Activated naive CD8-positive, alpha-beta T cell treated with anti-CD3 and anti-CD28 coated beads for 36 hours (primary cell): ENCODE measurements at regions not wholly inside any gene's neighbourhood (a gene's known extent, or its start where the extent isn't known, plus 50 kb on each side); places are given as distances from the start of the nearest gene placed in this dataset.
"Not testable (repeated sequence)": the region's sequence is repeated elsewhere in the genome, so short reads cannot be mapped to it uniquely, and the experiment has no call there.

ENCODE experiments used
- DNase-seq: peaks from one replicate; pipeline ENCODE4 v3.0.0; 2021
- H3K27ac Mint-ChIP-seq: one replicate; pipeline ENCODE4 v1.8.0; 2022; ENCODE audit warnings: mild to moderate bottlenecking, moderate library complexity, mixed read lengths
- H3K27me3 Mint-ChIP-seq: one replicate; pipeline ENCODE4 v1.8.0; 2022; ENCODE audit warnings: mild to moderate bottlenecking, mixed read lengths
- H3K36me3 Mint-ChIP-seq: one replicate; pipeline ENCODE4 v1.8.0; 2021; ENCODE audit warnings: mild to moderate bottlenecking, mixed read lengths
- H3K4me1 Mint-ChIP-seq: one replicate; pipeline ENCODE4 v1.8.0; 2021; ENCODE audit warnings: mixed read lengths
- H3K4me3 Mint-ChIP-seq: one replicate; pipeline ENCODE4 v1.8.0; 2022; ENCODE audit warnings: mild to moderate bottlenecking, moderate library complexity, mixed read lengths
- H3K9me3 Mint-ChIP-seq: one replicate; pipeline ENCODE4 v1.8.0; 2022; ENCODE audit warnings: mixed read lengths

GRCh38 chr7:24102988-24103387 lies 181.0 kb upstream of the NPY start:
- Mint-ChIP-seq H3K27ac (no peak overlapping the region), H3K27me3 (peaks cover 3% of the 10 kb centered on the region), H3K36me3 (no peaks in the 10 kb centered on the region), H3K4me1 (no peaks in the 10 kb centered on the region), H3K4me3 (no peak overlapping the region), H3K9me3 (peaks cover 8% of the 10 kb centered on the region)
- no peak for DNase-seq

- H3K9me3 Mint-ChIP-seq: no peaks in the 10 kb centered on the region
- H3K27ac Mint-ChIP-seq: no peak overlapping the region
- no peak overlapping the region for H3K4me3 Mint-ChIP-seq
- H3K27me3 Mint-ChIP-seq: peaks cover 9% of the 10 kb centered on the region
- DNase-seq: no peak
- no peaks in the 10 kb centered on the region for H3K36me3 Mint-ChIP-seq
- H3K4me1 Mint-ChIP-seq: no peaks in the 10 kb centered on the region
Observed at GRCh38 chr7:24108906-24109376, 175.0 kb upstream of the NPY start.

DNA sequence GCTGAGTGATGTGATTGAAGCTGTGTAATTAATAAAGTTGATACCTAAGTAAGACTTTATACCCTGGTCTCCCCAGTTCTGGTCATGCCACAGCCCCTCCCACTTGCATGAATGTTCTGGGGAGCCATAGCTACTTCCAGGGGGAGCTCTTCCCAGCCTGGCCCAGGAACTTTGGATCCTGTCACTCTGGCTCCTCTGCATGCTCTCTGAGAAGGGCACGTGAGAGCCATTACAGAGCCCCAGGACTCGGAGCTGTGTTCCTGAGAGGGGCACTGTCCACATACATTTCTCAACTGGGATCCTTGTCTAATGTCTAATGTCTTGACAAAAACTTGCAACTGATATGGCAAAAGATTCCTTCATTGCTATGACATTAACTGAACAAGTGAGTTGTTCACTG lies 173.9 kb upstream of the NPY start:
- Mint-ChIP-seq H3K27me3 (peaks cover 9% of the 10 kb centered on the region), H3K9me3 (no peaks in the 10 kb centered on the region), H3K4me3 (no peak overlapping the region), H3K4me1 (no peaks in the 10 kb centered on the region), H3K27ac (no peak overlapping the region), H3K36me3 (no peaks in the 10 kb centered on the region)
- no peak for DNase-seq

- Mint-ChIP-seq H3K9me3 (no peaks in the 10 kb centered on the region), H3K27ac (no peak overlapping the region), H3K27me3 (peaks cover 16% of the 10 kb centered on the region), H3K4me3 (no peak overlapping the region), H3K4me1 (no peaks in the 10 kb centered on the region), H3K36me3 (no peaks in the 10 kb centered on the region)
- DNase-seq: no peak
Observed at GRCh38 chr7:24113506-24113905, 170.5 kb upstream of the NPY start.

- H3K4me1 Mint-ChIP-seq: no peaks in the 10 kb centered on the region
- no peak overlapping the region for H3K4me3 Mint-ChIP-seq
- H3K36me3 Mint-ChIP-seq: no peaks in the 10 kb centered on the region
- H3K9me3 Mint-ChIP-seq: no peaks in the 10 kb centered on the region
- H3K27ac Mint-ChIP-seq: no peak overlapping the region
- no peak for DNase-seq
- H3K27me3 Mint-ChIP-seq: peaks cover 10% of the 10 kb centered on the region
Observed at GRCh38 chr7:24115661-24116060, 168.3 kb upstream of the NPY start.

DNA sequence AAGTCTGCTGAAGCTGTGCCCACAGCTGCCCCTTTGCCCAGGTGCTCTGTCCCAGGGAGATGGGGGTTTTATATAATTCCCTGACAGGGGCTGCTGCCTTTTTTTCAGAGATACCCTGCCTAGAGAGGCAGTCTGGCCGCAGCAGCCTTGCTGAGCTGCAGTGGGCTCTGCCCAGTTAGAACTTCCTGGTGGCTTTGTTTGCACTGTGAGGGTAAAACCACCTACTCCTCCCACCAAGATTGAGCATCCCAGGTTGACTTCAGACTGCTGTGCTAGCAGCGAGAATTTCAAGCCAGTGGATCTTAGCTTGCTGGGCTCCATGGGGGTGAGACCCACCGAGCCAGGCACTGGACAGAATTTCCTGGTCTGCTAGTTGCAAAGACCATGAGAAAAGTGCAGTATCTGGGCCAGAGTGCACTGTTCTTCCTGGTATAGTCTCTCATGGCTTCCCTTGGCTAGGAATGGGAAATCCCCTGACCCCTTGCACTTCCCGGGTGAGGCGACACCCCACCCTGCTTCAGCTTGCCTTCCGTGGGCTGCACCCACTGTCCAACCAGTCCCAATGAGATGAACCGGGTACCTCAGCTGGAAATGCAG lies 166.0 kb upstream of the NPY start:
- DNase-seq, H3K27ac Mint-ChIP-seq, H3K9me3 Mint-ChIP-seq, H3K4me3 Mint-ChIP-seq, H3K4me1 Mint-ChIP-seq, H3K36me3 Mint-ChIP-seq: not testable (repeated sequence)
- H3K27me3 Mint-ChIP-seq: peaks cover 10% of the 10 kb centered on the region

GRCh38 chr7:24119852-24120251 lies 164.1 kb upstream of the NPY start:
- Mint-ChIP-seq H3K27ac (no peak overlapping the region), H3K4me3 (no peak overlapping the region), H3K4me1 (no peaks in the 10 kb centered on the region), H3K27me3 (peaks cover 10% of the 10 kb centered on the region), H3K9me3 (no peaks in the 10 kb centered on the region), H3K36me3 (no peaks in the 10 kb centered on the region)
- DNase-seq: no peak

DNA sequence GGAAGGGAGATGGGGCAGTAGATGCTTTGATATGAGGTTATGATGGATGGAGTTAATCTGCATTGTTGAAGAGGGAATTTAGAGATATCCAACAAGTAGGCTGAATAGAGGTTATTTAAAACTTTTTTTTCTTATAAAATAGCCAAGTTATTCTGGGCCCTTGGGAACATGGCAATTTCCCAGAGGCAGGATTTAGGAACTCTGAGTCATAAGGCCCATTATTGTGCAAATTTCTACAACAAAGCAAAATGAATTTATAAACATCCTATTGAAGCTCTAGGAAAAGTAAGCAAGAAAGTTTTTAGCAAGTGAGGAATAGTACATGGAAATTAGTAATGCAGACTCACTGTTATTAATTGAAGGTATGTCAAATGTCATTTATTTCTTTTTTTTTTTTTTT lies 160.9 kb upstream of the NPY start:
- H3K4me3 Mint-ChIP-seq: no peak overlapping the region
- no peaks in the 10 kb centered on the region for H3K36me3 Mint-ChIP-seq

GRCh38 chr7:24125765-24126164 lies 158.2 kb upstream of the NPY start:
- Mint-ChIP-seq H3K4me1 (no peaks in the 10 kb centered on the region), H3K27me3 (peaks cover 13% of the 10 kb centered on the region), H3K4me3 (no peak overlapping the region), H3K27ac (no peak overlapping the region), H3K9me3 (no peaks in the 10 kb centered on the region), H3K36me3 (no peaks in the 10 kb centered on the region)
- DNase-seq: no peak

More for the DNA sequence above, 160.9 kb upstream of the NPY start:
- Mint-ChIP-seq H3K9me3 (no peaks in the 10 kb centered on the region), H3K27me3 (peaks cover 4% of the 10 kb centered on the region), H3K27ac (no peak overlapping the region), H3K4me1 (no peaks in the 10 kb centered on the region)
- DNase-seq: no peak

DNA sequence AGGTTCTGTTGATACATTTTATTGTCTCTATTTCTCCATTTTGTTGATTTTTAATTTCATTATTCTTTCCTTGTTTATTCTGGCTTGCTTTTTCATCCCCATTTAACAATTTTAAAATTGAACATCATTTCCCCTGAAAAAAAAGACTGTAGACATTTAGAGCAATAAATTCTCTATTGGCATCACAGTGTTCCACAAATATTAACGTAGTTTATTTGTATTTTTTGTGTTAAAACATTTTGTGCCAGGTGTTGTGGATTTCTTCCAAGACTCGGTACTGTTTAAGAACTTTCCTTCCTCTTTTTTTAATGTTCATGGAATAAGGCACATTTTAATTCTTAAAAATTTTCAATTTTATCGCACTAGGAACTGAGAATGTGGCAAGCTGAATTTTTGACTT lies 156.1 kb upstream of the NPY start:
- DNase-seq: no peak
- H3K36me3 Mint-ChIP-seq: no peaks in the 10 kb centered on the region
- no peaks in the 10 kb centered on the region for H3K9me3 Mint-ChIP-seq
- no peak overlapping the region for H3K4me3 Mint-ChIP-seq
- H3K4me1 Mint-ChIP-seq: no peaks in the 10 kb centered on the region
- no peak overlapping the region for H3K27ac Mint-ChIP-seq
- peaks cover 17% of the 10 kb centered on the region for H3K27me3 Mint-ChIP-seq

DNA sequence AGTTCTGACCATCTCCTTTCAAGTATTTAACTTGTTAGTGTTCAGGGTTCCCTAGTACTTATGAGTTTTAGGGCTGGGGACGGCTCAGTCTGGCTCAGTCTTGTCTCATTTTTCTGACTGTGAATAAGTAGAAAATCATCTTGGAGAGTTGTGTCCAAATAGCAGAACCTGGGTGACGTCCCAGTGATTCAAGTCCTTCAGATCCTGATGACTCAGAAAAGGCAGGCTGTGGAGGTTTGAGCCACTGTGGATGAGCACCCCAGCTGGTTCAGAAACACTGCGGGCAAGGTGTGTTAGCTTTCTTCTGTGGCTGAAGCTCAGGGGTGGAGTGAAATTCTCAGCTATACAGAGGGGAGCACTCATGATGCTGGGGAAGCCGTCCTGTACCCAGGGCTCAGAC lies 154.4 kb upstream of the NPY start:
- peaks cover 17% of the 10 kb centered on the region for H3K27me3 Mint-ChIP-seq
- no peak overlapping the region for H3K27ac Mint-ChIP-seq
- H3K4me1 Mint-ChIP-seq: peaks cover 4% of the 10 kb centered on the region
- no peak for DNase-seq
- no peaks in the 10 kb centered on the region for H3K36me3 Mint-ChIP-seq
- H3K4me3 Mint-ChIP-seq: no peak overlapping the region
- H3K9me3 Mint-ChIP-seq: no peaks in the 10 kb centered on the region

DNA sequence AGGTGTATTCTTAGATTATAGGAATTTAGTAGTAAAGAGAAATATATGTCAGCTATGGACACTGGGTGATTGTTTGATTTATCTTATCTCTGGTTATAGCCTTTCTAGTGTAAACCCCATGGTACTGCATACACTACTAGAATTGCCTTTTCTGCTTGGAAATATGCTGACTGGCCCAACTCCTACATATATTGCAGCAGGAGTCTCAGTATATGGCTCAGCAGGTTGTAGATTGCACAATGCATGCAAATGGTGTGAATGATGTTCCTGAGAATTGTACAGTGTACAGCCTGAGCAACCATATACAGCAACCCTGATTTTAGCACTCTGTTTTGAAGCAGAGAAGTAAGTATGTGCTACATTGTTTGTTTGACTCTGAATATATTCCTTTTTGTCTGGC lies 153.4 kb upstream of the NPY start:
- Mint-ChIP-seq H3K27me3 (peaks cover 17% of the 10 kb centered on the region), H3K4me1 (peaks cover 6% of the 10 kb centered on the region), H3K9me3 (no peaks in the 10 kb centered on the region), H3K4me3 (no peak overlapping the region), H3K36me3 (no peaks in the 10 kb centered on the region), H3K27ac (no peak overlapping the region)
- DNase-seq: no peak

DNA sequence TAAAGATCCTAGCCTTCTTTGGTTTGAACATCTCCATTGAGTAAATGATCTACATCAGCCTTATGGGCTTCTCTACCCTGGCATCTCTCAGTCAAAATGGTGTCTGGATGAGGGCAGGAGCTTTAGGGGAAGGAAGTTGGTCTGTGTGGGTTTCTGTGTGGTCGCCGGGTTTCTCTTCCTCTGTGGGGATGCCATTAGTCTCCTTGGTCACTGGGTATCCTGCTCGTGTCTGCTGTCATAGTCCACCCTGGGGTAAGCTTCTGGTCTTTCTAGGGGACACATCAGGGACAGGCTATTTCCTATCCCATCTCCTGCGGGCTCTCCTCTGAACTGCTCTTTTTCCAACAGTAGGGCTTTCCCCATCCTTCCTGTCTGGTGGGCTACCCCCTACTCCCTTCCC lies 150.3 kb upstream of the NPY start:
- DNase-seq: no peak
- peaks cover 6% of the 10 kb centered on the region for H3K4me1 Mint-ChIP-seq
- H3K4me3 Mint-ChIP-seq: no peak overlapping the region
- no peaks in the 10 kb centered on the region for H3K9me3 Mint-ChIP-seq
- H3K27ac Mint-ChIP-seq: no peak overlapping the region
- H3K36me3 Mint-ChIP-seq: no peaks in the 10 kb centered on the region
- H3K27me3 Mint-ChIP-seq: peaks cover 27% of the 10 kb centered on the region

GRCh38 chr7:24134535-24134934 lies 149.5 kb upstream of the NPY start:
- H3K4me3 Mint-ChIP-seq: no peak overlapping the region
- H3K27me3 Mint-ChIP-seq: peaks cover 19% of the 10 kb centered on the region
- no peak for DNase-seq
- H3K9me3 Mint-ChIP-seq: no peaks in the 10 kb centered on the region
- no peaks in the 10 kb centered on the region for H3K36me3 Mint-ChIP-seq
- peaks cover 6% of the 10 kb centered on the region for H3K4me1 Mint-ChIP-seq
- no peak overlapping the region for H3K27ac Mint-ChIP-seq

DNA sequence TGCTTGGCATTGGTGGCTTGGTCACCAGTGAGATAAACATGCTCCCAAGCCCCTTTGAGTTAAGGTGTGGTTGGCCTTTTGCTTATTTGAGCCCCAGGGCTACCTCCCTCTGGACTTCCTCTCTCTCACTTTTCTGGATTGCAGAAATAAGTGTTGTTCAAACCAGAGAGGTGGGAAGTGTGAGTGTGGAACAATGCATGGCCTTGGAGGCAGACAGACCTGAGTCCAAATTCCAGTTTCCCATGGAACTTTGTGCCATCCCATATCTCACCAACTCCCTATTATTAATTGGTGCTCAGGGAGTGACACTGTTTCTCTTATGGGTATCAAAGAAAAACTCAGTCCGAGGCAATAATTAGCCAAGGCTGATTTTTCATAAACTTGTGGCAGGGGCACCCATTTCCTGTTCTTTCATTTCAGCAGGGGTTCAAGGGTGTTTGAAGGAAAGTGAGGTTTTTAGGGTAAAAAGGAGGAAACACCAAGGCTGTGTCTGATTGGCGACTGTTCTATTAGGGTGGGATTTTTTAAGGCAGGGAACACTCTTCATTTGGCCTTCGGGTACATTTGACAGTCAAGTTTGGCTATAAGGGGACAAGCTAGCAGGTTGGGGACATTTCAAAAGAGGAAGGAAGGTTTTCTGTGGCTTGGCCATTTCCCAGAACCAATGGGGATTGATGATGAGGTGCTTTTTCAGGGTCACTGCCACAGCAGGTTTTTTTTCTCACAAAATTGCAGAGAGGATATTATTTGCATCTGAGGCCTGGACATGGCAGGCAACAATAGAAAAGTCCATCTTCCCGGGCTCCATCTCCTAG lies 148.8 kb upstream of the NPY start:
- peaks cover 6% of the 10 kb centered on the region for H3K4me1 Mint-ChIP-seq
- no peak overlapping the region for H3K27ac Mint-ChIP-seq
- H3K9me3 Mint-ChIP-seq: no peaks in the 10 kb centered on the region
- no peaks in the 10 kb centered on the region for H3K36me3 Mint-ChIP-seq
- no peak overlapping the region for H3K4me3 Mint-ChIP-seq
- H3K27me3 Mint-ChIP-seq: peaks cover 24% of the 10 kb centered on the region
- DNase-seq: no peak

DNA sequence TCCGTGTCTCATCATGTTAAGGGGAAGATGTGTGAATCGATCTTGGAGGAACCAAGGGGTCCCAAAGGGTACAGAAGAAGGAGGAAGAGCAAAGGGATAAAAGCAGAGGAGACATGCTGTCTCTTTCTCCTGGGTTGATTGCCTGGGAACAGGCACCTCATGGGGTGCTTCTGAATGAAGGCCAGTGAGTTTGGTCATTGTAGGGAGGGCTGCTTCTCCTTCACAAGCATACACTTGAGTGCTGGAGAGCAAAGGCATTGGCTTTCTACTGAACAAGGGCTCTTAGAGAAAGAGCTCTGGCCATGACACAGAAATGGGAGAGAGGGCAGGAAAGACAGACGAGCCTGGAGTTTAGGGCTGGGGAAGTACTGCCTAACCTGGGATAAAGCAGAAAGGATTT lies 146.7 kb upstream of the NPY start:
- Mint-ChIP-seq H3K4me1 (peaks cover 6% of the 10 kb centered on the region), H3K27ac (no peak overlapping the region), H3K27me3 (peaks cover 38% of the 10 kb centered on the region), H3K4me3 (no peak overlapping the region), H3K36me3 (no peaks in the 10 kb centered on the region), H3K9me3 (no peaks in the 10 kb centered on the region)
- no peak for DNase-seq
